Fibroblast of lung (primary cell): ENCODE measurements at regions not wholly inside any gene's neighbourhood (a gene's known extent, or its start where the extent isn't known, plus 50 kb on each side); places are given as distances from the start of the nearest gene placed in this dataset.

Experiments used
- DNase-seq, 2 donors: peaks; one replicate each; pipeline versions ENCODE4 v3.0.0 to v3.0.0-alpha.2; 2010; ENCODE audit warnings: low read depth in 2 of 2
- H2AFZ ChIP-seq: 2 replicates; pipeline ENCODE4 v1.5.1; 2012; ENCODE audit warnings: low read length, control low read depth, inconsistent platforms
- H3K27ac ChIP-seq: 2 replicates; pipeline ENCODE4 v1.5.1; 2011; ENCODE audit warnings: low read length, control low read depth; ENCODE audit not compliant: insufficient read depth
- H3K27me3 ChIP-seq: 2 replicates; pipeline ENCODE4 v1.5.1; 2011; ENCODE audit warnings: mild to moderate bottlenecking, low read length; ENCODE audit not compliant: control insufficient read depth, insufficient read depth
- H3K36me3 ChIP-seq: 2 replicates; pipeline ENCODE4 v1.5.1; 2011; ENCODE audit warnings: low read length; ENCODE audit not compliant: control insufficient read depth, insufficient read depth
- H3K4me1 ChIP-seq: 2 replicates; pipeline ENCODE4 v1.5.1; 2011; ENCODE audit warnings: low read length; ENCODE audit not compliant: control insufficient read depth, insufficient read depth; ENCODE audit errors: extremely low read depth
- H3K4me2 ChIP-seq: 2 replicates; pipeline ENCODE4 v1.5.1; 2011; ENCODE audit warnings: low read length, control low read depth; ENCODE audit not compliant: insufficient read depth; ENCODE audit errors: extremely low read depth
- H3K4me3 ChIP-seq, 4 experiments: fragments of 200-600 bp in 1 of 4; sonication (generic) in 1 of 4; replicated peaks in 1 of 4; 2 replicates each; pipeline ENCODE4 v1.5.1; 2011 to 2016; ENCODE audit warnings: low read length in 4 of 4, low read depth in 3 of 4, mild to moderate bottlenecking in 3 of 4, control low read depth in 2 of 4, inconsistent platforms in 1 of 4, mixed read lengths in 1 of 4; ENCODE audit not compliant: insufficient read depth in 1 of 4; ENCODE audit errors: control extremely low read depth in 1 of 4
- H3K79me2 ChIP-seq: 2 replicates; pipeline ENCODE4 v1.5.1; 2012; ENCODE audit warnings: mild to moderate bottlenecking, low read length, inconsistent platforms; ENCODE audit not compliant: control insufficient read depth, insufficient read depth
- H3K9ac ChIP-seq: 2 replicates; pipeline ENCODE4 v1.5.1; 2011; ENCODE audit warnings: mild to moderate bottlenecking, low read length, control low read depth; ENCODE audit not compliant: insufficient read depth
- H3K9me3 ChIP-seq: 2 replicates; pipeline ENCODE4 v1.5.1; 2012; ENCODE audit warnings: low read depth, low read length; ENCODE audit not compliant: control insufficient read depth, insufficient read depth
- H4K20me1 ChIP-seq: 2 replicates; pipeline ENCODE4 v1.5.1; 2011; ENCODE audit warnings: low read length; ENCODE audit not compliant: control insufficient read depth, insufficient read depth; ENCODE audit errors: extremely low read depth
- EZH2 ChIP-seq: IDR thresholded peaks from 2 replicates; pipeline ENCODE4 v1.5.1; 2012; ENCODE audit warnings: low read length, control low read depth, mild to moderate bottlenecking; ENCODE audit errors: missing control alignments
- TF ChIP-seq, protein P1 (sequence below), 2 donors: IDR thresholded peaks in 1 of 2; conservative IDR thresholded peaks in 1 of 2; 1 replicate in 1 of 2; 2 replicates in 1 of 2; pipeline ENCODE4 v1.5.1; 2011 to 2012; ENCODE audit warnings: low read length in 2 of 2, control low read depth in 1 of 2, inconsistent platforms in 1 of 2, low read depth in 1 of 2, mild to moderate bottlenecking in 1 of 2

DNA sequence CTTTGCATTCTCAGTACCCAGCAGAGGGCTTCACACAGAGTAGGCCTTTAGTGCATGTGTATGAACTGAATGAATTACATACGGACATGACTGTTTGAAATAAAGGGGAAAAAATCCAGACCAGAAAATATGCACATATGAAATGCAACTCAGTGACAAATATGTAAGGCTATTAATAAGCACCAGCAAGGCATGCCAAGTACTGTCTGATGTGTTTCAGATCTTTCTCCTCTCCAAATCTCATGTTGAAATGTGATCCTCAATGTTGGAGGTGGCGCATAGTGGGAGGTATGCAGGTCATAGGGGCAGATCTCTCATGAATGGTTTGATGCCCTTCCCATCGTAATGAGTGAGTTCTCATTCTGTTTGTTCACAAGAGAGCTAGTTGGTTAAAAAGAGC, 87.3 kb upstream of the TOMM7 start:
- Histone ChIP-seq H3K4me3 (no peak overlapping the region), H2AFZ (no peak overlapping the region), H4K20me1 (no peaks in the 10 kb centered on the region), H3K79me2 (no peaks in the 10 kb centered on the region), H3K9ac (no peak overlapping the region), H3K9me3 (no peaks in the 10 kb centered on the region), H3K4me1 (no peaks in the 10 kb centered on the region), H3K36me3 (no peaks in the 10 kb centered on the region), H3K27me3 (no peaks in the 10 kb centered on the region), H3K27ac (no peak overlapping the region), H3K4me2 (no peak overlapping the region)
- TF ChIP-seq, protein P1, sequence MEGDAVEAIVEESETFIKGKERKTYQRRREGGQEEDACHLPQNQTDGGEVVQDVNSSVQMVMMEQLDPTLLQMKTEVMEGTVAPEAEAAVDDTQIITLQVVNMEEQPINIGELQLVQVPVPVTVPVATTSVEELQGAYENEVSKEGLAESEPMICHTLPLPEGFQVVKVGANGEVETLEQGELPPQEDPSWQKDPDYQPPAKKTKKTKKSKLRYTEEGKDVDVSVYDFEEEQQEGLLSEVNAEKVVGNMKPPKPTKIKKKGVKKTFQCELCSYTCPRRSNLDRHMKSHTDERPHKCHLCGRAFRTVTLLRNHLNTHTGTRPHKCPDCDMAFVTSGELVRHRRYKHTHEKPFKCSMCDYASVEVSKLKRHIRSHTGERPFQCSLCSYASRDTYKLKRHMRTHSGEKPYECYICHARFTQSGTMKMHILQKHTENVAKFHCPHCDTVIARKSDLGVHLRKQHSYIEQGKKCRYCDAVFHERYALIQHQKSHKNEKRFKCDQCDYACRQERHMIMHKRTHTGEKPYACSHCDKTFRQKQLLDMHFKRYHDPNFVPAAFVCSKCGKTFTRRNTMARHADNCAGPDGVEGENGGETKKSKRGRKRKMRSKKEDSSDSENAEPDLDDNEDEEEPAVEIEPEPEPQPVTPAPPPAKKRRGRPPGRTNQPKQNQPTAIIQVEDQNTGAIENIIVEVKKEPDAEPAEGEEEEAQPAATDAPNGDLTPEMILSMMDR (conservative IDR thresholded peaks at IDR 0.05 in 1 of 2, IDR thresholded peaks at IDR 0.05 in 1 of 2; ENCODE audit: low read depth in 1 of 2, low read length in 2 of 2) = no peak
- TF ChIP-seq EZH2 = no peak
- DNase-seq = no peak

DNA sequence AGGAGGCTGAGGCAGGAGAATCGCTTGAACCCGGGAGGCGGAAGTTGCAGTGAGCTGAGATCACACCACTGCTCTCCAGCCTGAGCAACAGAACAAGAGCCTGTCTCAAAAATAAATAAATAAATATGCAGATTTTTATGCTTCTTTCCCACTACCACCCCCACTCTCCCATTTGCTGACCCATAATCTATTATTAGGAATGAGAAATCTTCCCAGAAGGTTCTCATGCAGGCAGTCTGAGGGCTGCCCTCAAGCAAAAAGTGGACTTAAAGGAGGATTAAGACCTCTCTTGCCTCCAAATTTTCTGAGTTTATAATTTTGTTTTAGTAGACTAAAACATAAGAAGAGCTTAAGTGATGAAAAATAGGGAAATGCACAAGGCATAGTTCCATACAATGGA, 85.2 kb upstream of the TOMM7 start:
- H3K27ac ChIP-seq = no peak overlapping the region
- no peak overlapping the region for H3K4me2 ChIP-seq

DNA sequence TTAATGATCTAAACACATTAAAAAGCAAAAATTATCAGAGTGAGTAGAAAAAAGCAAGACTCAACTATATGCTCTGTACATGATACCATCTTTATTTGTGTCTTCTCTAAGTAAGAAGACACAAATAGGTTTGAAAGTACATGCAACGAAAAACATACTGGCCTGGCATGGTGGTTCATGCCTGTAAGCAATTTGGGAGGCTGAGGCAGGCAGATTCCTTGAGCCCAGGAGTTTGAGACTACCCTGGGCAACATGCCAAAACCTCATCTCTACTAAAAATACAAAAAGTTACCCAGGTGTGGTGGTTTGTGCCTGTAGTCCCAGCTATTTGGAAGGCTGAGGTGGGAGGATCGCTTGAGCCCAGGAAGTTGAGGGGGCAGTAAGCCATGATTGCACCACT, 78.1 kb upstream of the TOMM7 start:
- no peak for DNase-seq
- Histone ChIP-seq H3K79me2 (no peaks in the 10 kb centered on the region), H3K9me3 (no peaks in the 10 kb centered on the region), H3K27me3 (no peaks in the 10 kb centered on the region), H3K27ac (no peak overlapping the region), H3K4me2 (no peak overlapping the region), H4K20me1 (no peaks in the 10 kb centered on the region), H3K4me1 (no peaks in the 10 kb centered on the region), H3K4me3 (no peak overlapping the region), H2AFZ (no peak overlapping the region), H3K36me3 (no peaks in the 10 kb centered on the region), H3K9ac (no peak overlapping the region)
- no peak for TF ChIP-seq EZH2
- TF ChIP-seq, protein P1 (conservative IDR thresholded peaks at IDR 0.05 in 1 of 2, IDR thresholded peaks at IDR 0.05 in 1 of 2; ENCODE audit: low read depth in 1 of 2, low read length in 2 of 2) = no peak

More for the DNA sequence above, 85.2 kb upstream of the TOMM7 start:
- no peaks in the 10 kb centered on the region for H3K9me3 ChIP-seq
- H3K4me3 ChIP-seq = no peak overlapping the region
- H4K20me1 ChIP-seq = no peaks in the 10 kb centered on the region
- H3K4me1 ChIP-seq = no peaks in the 10 kb centered on the region
- DNase-seq = no peak
- no peaks in the 10 kb centered on the region for H3K27me3 ChIP-seq
- H3K9ac ChIP-seq = no peak overlapping the region
- H3K79me2 ChIP-seq = no peaks in the 10 kb centered on the region
- no peaks in the 10 kb centered on the region for H3K36me3 ChIP-seq
- TF ChIP-seq, protein P1 (conservative IDR thresholded peaks at IDR 0.05 in 1 of 2, IDR thresholded peaks at IDR 0.05 in 1 of 2; ENCODE audit: low read depth in 1 of 2, low read length in 2 of 2) = no peak
- no peak for TF ChIP-seq EZH2
- no peak overlapping the region for H2AFZ ChIP-seq
